Upper lobe of right lung (tissue), 1 donor: ENCODE measurements at regions not wholly inside any gene's neighbourhood (a gene's known extent, or its start where the extent isn't known, plus 50 kb on each side); places are given as distances from the start of the nearest gene placed in this dataset.

Experiments used
- ATAC-seq: fragments of 200-7000 bp; cut with Tn5 transposase; one replicate; pipeline ENCODE4 v1.9.1; 2020; ENCODE audit warnings: mild to moderate bottlenecking, moderate library complexity
- DNase-seq: peaks from one replicate; pipeline ENCODE4 v3.0.0-alpha.2; 2020
- H3K27ac ChIP-seq: fragments of 200-600 bp; one replicate; pipeline ENCODE4 v1.8.0; 2022
- H3K27me3 ChIP-seq: fragments of 200-600 bp; one replicate; pipeline ENCODE4 v1.8.0; 2022; ENCODE audit warnings: mild to moderate bottlenecking
- H3K36me3 ChIP-seq: fragments of 200-600 bp; one replicate; pipeline ENCODE4 v1.8.0; 2022
- H3K4me1 ChIP-seq: fragments of 200-600 bp; one replicate; pipeline ENCODE4 v1.8.0; 2022
- H3K4me3 ChIP-seq: fragments of 200-600 bp; one replicate; pipeline ENCODE4 v1.8.0; 2022; ENCODE audit warnings: mild to moderate bottlenecking
- H3K9me3 ChIP-seq: fragments of 200-600 bp; one replicate; pipeline ENCODE4 v1.8.0; 2022
- intact Hi-C: fragments of 100-400 bp; cut with DNase I; formaldehyde crosslinking; loops from one replicate; pipeline ENCODE4 v1.11.0; 2022
- TF ChIP-seq, protein P1 (sequence below): fragments of 200-600 bp; IDR thresholded peaks from one replicate; pipeline ENCODE4 v1.8.0; 2022; ENCODE audit warnings: antibody characterized with exemption
- donor health status: DM: no; HTN: yes; CAD: no; lungs with severe emphysema.

DNA sequence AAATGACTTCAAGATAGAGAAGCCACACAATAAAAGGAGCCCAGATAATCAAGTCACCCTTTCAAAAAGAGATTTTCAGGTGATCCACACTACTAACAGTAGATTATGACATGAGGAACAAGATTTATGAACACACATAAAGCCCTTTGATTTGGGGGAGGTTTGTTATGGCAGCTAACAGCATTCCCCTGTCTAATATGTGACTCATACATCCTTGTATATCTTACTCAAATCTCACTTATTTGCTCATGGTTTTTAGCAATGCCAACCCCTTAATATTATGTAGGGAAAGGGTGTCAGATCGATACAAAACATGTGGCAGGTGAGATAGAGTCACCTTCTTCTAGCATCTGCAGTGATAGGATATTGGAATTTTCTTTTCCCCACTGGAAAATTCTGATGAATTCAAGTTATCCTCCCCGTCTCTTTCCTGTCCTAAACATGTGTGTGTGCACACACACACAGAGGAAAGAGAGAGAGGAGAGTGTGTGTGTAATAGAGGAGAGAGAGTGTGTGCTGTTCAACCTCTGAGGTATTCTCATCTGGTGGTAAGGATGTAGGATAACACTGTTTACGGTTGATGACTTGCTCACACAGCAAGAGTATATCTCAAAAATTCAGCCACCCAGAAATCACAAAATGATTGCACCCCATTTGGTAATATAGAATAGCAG lies 319.9 kb downstream of the KCNC2 start:
- H3K4me1 ChIP-seq, result peaks cover 4% of the 10 kb centered on the region
- H3K36me3 ChIP-seq, result no peaks in the 10 kb centered on the region
- intact Hi-C loops, result no loop called here
- H3K27me3 ChIP-seq, result no peaks in the 10 kb centered on the region
- no peak for DNase-seq
- H3K4me3 ChIP-seq, result no peak overlapping the region
- H3K9me3 ChIP-seq, result no peaks in the 10 kb centered on the region
- ATAC-seq, result peak; percentile 39
- H3K27ac ChIP-seq, result no peak overlapping the region
- TF ChIP-seq, protein P1, sequence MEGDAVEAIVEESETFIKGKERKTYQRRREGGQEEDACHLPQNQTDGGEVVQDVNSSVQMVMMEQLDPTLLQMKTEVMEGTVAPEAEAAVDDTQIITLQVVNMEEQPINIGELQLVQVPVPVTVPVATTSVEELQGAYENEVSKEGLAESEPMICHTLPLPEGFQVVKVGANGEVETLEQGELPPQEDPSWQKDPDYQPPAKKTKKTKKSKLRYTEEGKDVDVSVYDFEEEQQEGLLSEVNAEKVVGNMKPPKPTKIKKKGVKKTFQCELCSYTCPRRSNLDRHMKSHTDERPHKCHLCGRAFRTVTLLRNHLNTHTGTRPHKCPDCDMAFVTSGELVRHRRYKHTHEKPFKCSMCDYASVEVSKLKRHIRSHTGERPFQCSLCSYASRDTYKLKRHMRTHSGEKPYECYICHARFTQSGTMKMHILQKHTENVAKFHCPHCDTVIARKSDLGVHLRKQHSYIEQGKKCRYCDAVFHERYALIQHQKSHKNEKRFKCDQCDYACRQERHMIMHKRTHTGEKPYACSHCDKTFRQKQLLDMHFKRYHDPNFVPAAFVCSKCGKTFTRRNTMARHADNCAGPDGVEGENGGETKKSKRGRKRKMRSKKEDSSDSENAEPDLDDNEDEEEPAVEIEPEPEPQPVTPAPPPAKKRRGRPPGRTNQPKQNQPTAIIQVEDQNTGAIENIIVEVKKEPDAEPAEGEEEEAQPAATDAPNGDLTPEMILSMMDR, result no peak

DNA sequence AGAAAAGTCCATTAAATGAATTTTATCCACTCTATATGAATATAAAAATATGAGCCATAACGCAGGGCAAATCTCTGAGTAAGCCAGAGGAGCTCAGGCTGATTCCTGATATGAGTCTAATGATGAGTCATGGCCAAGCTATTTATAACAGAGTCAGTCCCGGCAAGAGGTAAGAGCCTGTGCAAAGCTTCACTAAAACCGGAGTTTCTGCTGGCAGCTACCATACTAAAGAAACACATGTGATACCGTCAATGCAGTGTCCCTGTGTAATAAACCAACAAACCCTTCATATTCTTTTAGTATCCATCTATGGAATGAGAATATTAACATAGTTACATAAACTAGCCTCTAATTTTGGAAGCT lies 319.4 kb downstream of the KCNC2 start:
- no peak overlapping the region for H3K4me3 ChIP-seq
- H3K27me3 ChIP-seq, result no peaks in the 10 kb centered on the region
- H3K4me1 ChIP-seq, result peaks cover 4% of the 10 kb centered on the region
- H3K9me3 ChIP-seq, result no peaks in the 10 kb centered on the region
- H3K27ac ChIP-seq, result no peak overlapping the region
- intact Hi-C loops, result no loop called here
- TF ChIP-seq, protein P1, result no peak
- no peak for DNase-seq
- ATAC-seq, result peak; percentile 92
- H3K36me3 ChIP-seq, result no peaks in the 10 kb centered on the region

DNA sequence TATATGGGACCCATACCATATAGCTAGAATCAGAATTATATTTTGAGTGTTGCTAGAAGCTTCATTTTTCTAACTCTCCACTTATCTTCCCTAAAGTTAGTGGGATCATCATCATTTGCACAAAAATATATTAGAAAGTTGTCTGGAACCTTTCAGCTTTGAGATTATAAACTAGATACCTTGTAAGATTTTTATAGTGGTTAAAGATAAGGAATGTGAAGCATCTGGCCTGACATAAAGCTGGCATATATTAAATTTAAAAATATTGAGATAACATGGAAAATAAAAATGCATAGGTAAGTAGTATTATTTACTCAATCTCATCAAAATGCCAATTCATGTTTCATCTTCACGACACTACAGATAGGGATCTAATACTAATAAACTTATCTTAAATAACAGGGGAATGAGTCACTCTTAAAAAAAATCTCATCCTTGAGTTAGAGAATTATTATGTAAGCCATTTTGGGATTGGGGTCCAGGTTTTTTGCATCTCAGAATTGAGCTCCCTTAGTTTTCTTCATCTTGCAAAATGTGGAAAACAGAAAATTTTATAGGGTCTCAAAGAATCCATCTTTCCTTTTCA lies 318.5 kb downstream of the KCNC2 start:
- Histone ChIP-seq H3K9me3 (no peaks in the 10 kb centered on the region), H3K36me3 (no peaks in the 10 kb centered on the region), H3K4me1 (peaks cover 4% of the 10 kb centered on the region), H3K27me3 (no peaks in the 10 kb centered on the region), H3K4me3 (no peak overlapping the region), H3K27ac (no peak overlapping the region)
- DNase-seq, result no peak
- intact Hi-C loops, result no loop called here
- TF ChIP-seq, protein P1, result no peak
- ATAC-seq, result no peak

DNA sequence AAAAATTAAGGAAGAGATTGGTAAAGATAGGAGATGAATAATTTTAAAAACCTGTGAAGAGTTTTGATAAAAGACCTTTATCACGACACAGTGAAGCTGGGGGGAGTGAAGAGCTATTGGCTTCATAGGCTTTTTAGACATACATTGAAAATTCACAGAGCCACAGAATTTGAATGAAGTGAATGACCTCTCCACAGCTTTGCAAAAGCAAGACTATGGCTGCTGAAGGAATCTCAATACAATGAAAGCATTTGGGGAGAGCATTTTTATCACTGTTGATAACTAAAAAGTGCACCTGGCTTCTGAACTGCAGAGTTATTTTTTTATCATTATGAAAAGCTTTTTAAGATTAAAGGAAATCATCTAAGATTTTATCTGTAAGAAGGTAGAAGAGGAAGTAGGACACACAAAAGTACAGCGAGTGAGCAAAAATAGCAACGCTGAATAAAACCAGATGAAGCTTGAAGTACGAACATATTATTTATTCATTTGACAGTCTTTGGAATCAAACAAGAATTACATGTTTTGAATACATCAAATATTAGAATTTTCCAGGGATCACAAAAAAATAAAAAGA lies 317.5 kb downstream of the KCNC2 start:
- TF ChIP-seq, protein P1, result no peak
- no peak overlapping the region for H3K4me3 ChIP-seq
- H3K27me3 ChIP-seq, result no peaks in the 10 kb centered on the region
- no peak for ATAC-seq
- no peak for DNase-seq
- H3K27ac ChIP-seq, result no peak overlapping the region
- H3K36me3 ChIP-seq, result no peaks in the 10 kb centered on the region
- H3K9me3 ChIP-seq, result no peaks in the 10 kb centered on the region
- H3K4me1 ChIP-seq, result peaks cover 4% of the 10 kb centered on the region
- intact Hi-C loops, result no loop called here

DNA sequence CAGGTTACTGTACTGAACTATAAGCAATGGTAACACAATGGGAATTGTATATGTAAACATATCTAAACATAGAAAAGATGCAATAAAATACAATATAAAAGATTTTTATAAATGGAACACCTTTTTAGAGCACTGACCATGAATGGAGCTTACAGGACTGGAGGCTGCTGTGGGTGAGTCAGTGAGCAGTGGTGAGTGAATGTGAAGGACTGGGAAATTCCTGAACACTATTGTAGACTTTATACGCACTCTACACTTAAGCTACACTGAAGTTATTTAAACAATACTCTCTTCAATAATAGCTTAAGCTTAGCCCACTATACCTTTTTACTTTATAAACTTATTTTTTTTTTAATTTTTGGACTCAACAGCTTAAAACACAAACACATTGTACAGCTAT lies 313.5 kb downstream of the KCNC2 start:
- H3K9me3 ChIP-seq, result no peaks in the 10 kb centered on the region
- H3K27ac ChIP-seq, result no peak overlapping the region
- intact Hi-C loops, result no loop called here
- no peaks in the 10 kb centered on the region for H3K36me3 ChIP-seq
- no peak for ATAC-seq
- DNase-seq, result no peak
- no peak overlapping the region for H3K4me3 ChIP-seq
- H3K4me1 ChIP-seq, result no peaks in the 10 kb centered on the region
- TF ChIP-seq, protein P1, result no peak
- H3K27me3 ChIP-seq, result no peaks in the 10 kb centered on the region
